Ishikawa (cell line): ENCODE measurements at regions not wholly inside any gene's neighbourhood (a gene's known extent, or its start where the extent isn't known, plus 50 kb on each side); places are given as distances from the start of the nearest gene placed in this dataset.

Source experiments
- EGR1 ChIP-seq: IDR thresholded peaks from 2 replicates; pipeline ENCODE4 v1.6.1; 2012
- RAD21 ChIP-seq: IDR thresholded peaks from 2 replicates; pipeline ENCODE4 v1.6.1; 2012; ENCODE audit warnings: low read depth
- REST ChIP-seq: IDR thresholded peaks from 2 replicates; pipeline ENCODE4 v1.6.1; 2012; ENCODE audit warnings: low read depth, mild to moderate bottlenecking
- YY1 ChIP-seq: IDR thresholded peaks from 2 replicates; pipeline ENCODE4 v1.6.1; 2012; ENCODE audit warnings: low read depth

GRCh38 chr11:127073621-127074020 is 73.1 kb upstream of the KIRREL3 start:
- TF ChIP-seq RAD21 (no peak), YY1 (no peak), REST (no peak), EGR1 (no peak)
